GM12878 (cell line): ENCODE measurements at regions not wholly inside any gene's neighbourhood (a gene's known extent, or its start where the extent isn't known, plus 50 kb on each side); places are given as distances from the start of the nearest gene placed in this dataset.

ENCODE experiments used
- GABPA ChIP-seq: IDR thresholded peaks from 2 replicates; pipeline ENCODE4 v1.6.1; 2014; ENCODE audit warnings: antibody characterized with exemption, low read depth, mild to moderate bottlenecking, inconsistent platforms
- POLR2AphosphoS5 ChIP-seq: IDR thresholded peaks from 2 replicates; pipeline ENCODE4 v1.6.1; 2011; ENCODE audit warnings: mild to moderate bottlenecking, low read length, inconsistent platforms
- PRDM15 ChIP-seq: fragments of 450-650 bp; formaldehyde crosslinking; IDR thresholded peaks from 2 replicates; pipeline ENCODE4 v1.4.0; 2020; ENCODE audit warnings: mild to moderate bottlenecking, moderate library complexity

GRCh38 chr13:71339005-71339404 is 528.0 kb downstream of the DACH1 start:
- TF ChIP-seq POLR2AphosphoS5: no peak
- no peak for TF ChIP-seq GABPA
- no peak for TF ChIP-seq PRDM15 (CRISPR knock-in tag)
